ENCODE measurements at regions not wholly inside any gene's neighbourhood (a gene's known extent, or its start where the extent isn't known, plus 50 kb on each side); places are given as distances from the start of the nearest gene placed in this dataset.

DNA sequence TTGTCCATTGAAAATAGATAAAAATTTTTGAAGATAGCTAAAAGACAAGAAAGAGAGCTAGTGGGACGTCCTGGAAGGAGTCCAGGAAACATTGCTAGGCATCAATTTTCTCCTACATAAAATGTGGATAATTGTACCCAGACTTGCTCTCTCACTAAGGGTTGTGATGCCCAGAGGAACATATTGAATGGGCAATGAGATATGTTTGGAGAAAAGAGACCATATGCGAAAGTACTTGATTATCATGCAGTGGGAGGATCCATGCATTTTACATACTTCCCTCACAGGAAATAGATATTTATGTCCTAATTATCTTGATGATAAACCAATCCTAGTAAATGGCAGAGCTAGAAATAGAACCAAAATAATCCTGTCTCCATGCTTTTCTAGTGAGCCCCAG, 108.4 kb upstream of the TNR start:
- Histone ChIP-seq H3K14ac (ENCODE audit: insufficient read length) (no peak overlapping the region), H2BK15ac (ENCODE audit: low read length) (no peak overlapping the region), H3K27ac (ENCODE audit: low read depth, low read length) (no peak overlapping the region), H3K9me3 (ENCODE audit: insufficient read depth in 2 of 2, low read depth in 1 of 2, low read length in 1 of 2) (no peaks in the 10 kb centered on the region), H3K36me3 (ENCODE audit: control insufficient read depth in 2 of 4, insufficient read depth in 4 of 4, low read length in 3 of 4) (no peaks in the 10 kb centered on the region), H2BK120ac (replicated peaks; ENCODE audit: low read depth, low read length) (no peak overlapping the region), H3K18ac (ENCODE audit: extremely low read depth, low read length) (no peak overlapping the region), H4K91ac (replicated peaks; ENCODE audit: insufficient read length, low read length) (no peak overlapping the region), H3K9ac (replicated peaks in 1 of 4; ENCODE audit: extremely low read depth in 1 of 4, low read depth in 3 of 4, low read length in 3 of 4) (no peak overlapping the region), H3K23me2 (ENCODE audit: low read depth, low read length) (no peaks in the 10 kb centered on the region), H2AK5ac (ENCODE audit: low read depth, low read length) (no peak overlapping the region), H2BK12ac (ENCODE audit: low read depth, low read length) (no peak overlapping the region; the same call in 1 of the 2 replicates), H2BK20ac (ENCODE audit: low read length) (no peak overlapping the region), H3K56ac (replicated peaks; ENCODE audit: insufficient read length, low read depth, low read length) (no peak overlapping the region), H3K27me3 (replicated peaks in 1 of 4; ENCODE audit: control insufficient read depth in 3 of 4, extremely low read depth in 1 of 4, insufficient read depth in 3 of 4, low read length in 3 of 4) (no peaks in the 10 kb centered on the region), H3K79me1 (ENCODE audit: low read depth, low read length) (no peaks in the 10 kb centered on the region), H3K79me2 (ENCODE audit: control insufficient read depth in 1 of 2, insufficient read depth in 2 of 2, low read length in 2 of 2) (no peaks in the 10 kb centered on the region), H3K4me2 (ENCODE audit: insufficient read depth in 1 of 2, low read depth in 2 of 2, low read length in 2 of 2) (no peak overlapping the region), H3K23ac (ENCODE audit: insufficient read length) (no peak overlapping the region), H2AFZ (ENCODE audit: low read length) (no peak overlapping the region), H3K4ac (replicated peaks; ENCODE audit: insufficient read length, low read depth, low read length) (peak overlapping the region; percentile 25), H3K4me3 (ENCODE audit: extremely low read depth in 1 of 4, insufficient read depth in 2 of 4, low read depth in 3 of 4, low read length in 4 of 4) (no peak overlapping the region), H3K4me1 (replicated peaks in 1 of 4; ENCODE audit: control insufficient read depth in 3 of 4, insufficient read depth in 4 of 4, low read length in 3 of 4) (peaks cover 0 to 4% (median 0%) of the 10 kb centered on the region in 4 experiments; a peak in 2 of 7 replicates), H4K8ac (ENCODE audit: extremely low read depth, insufficient read depth, low read length) (no peak overlapping the region), H4K20me1 (replicated peaks in 1 of 2; ENCODE audit: control insufficient read depth in 1 of 2, insufficient read depth in 2 of 2, low read length in 2 of 2) (no peaks in the 10 kb centered on the region), H4K5ac (ENCODE audit: insufficient read length, low read depth, low read length) (no peak overlapping the region), H2BK5ac (ENCODE audit: low read depth, low read length) (no peak overlapping the region)
- DNase-seq (ENCODE audit: low read depth in 1 of 2, low spot score in 2 of 2) (no peak), FAIRE-seq (no peak)
- ChIA-PET CTCF (ENCODE audit: partially characterized antibody) (interaction anchor here (0.6 to 3.2 kb wide), 7 partner anchors 9 to 1094 kb away, joined by 3 to 22 read pairs (median 5); no protein-coding TSS in a partner anchor), POLR2A (ENCODE audit: partially characterized antibody) (no interaction called here)
- TF ChIP-seq TAF7 (optimal IDR thresholded peaks at IDR 0.05; ENCODE audit: borderline replicate concordance, low read depth, low read length) (no peak), TCF12 (IDR thresholded peaks at IDR 0.05; ENCODE audit: low read depth, low read length) (no peak), SUZ12 (IDR thresholded peaks at IDR 0.05; ENCODE audit: low read length) (no peak), PHF8 (conservative IDR thresholded peaks at IDR 0.05; ENCODE audit: low read depth, low read length) (no peak), RNF2 (IDR thresholded peaks at IDR 0.05; ENCODE audit: borderline replicate concordance, low read depth, low read length, missing control alignments, poor library complexity, severe bottlenecking) (no peak), USF2 (IDR thresholded peaks at IDR 0.05; ENCODE audit: low read length) (no peak), FOSL1 (IDR thresholded peaks at IDR 0.05; ENCODE audit: insufficient read depth, low read depth, low read length) (no peak), POLR2A (IDR thresholded peaks at IDR 0.05; ENCODE audit: control extremely low read depth in 1 of 2, low read depth in 2 of 2, low read length in 2 of 2) (no peak)
- TF ChIP-seq, protein P1, sequence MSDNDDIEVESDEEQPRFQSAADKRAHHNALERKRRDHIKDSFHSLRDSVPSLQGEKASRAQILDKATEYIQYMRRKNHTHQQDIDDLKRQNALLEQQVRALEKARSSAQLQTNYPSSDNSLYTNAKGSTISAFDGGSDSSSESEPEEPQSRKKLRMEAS (IDR thresholded peaks at IDR 0.05): no peak
- WGBS, 2 experiments (ENCODE audit: extremely low coverage in 1 of 2, insufficient coverage in 1 of 2, insufficient read length in 1 of 2, insufficient replicate concordance in 2 of 2, low coverage in 1 of 2, low lambda C conversion rate in 2 of 2, missing lambda C conversion rate in 1 of 2): 87% methylated on average over 2 of the region's 2 CpGs; no CpG with 5 or more reads in 1 of the 2 experiments
